Endothelial cell of umbilical vein (primary cell): ENCODE measurements at regions not wholly inside any gene's neighbourhood (a gene's known extent, or its start where the extent isn't known, plus 50 kb on each side); places are given as distances from the start of the nearest gene placed in this dataset.

ENCODE experiments used
- BruUV-seq: library from RNA; stranded (reverse); fragments of 400-500 nt; replicated peaks from 2 replicates; lab custom pipeline; 2021; lab: Mats Ljungman, UMichigan
- CTCF ChIA-PET: fragments of 300-600, 350-600 bp; sonication (Branson Sonifier 250); formaldehyde crosslinking; loops from one replicate; lab custom pipeline; 2021; ENCODE audit warnings: antibody characterized with exemption, inconsistent platforms; lab: Charles Lee
- POLR2A ChIA-PET: fragments of 300-600, 350-600 bp; sonication (Branson Sonifier 250); formaldehyde crosslinking; loops from one replicate; lab custom pipeline; 2021; ENCODE audit warnings: antibody characterized with exemption, inconsistent platforms; lab: Charles Lee
- DNase-seq: peaks from one replicate; pipeline ENCODE4 v3.0.0-alpha.2; 2011; ENCODE audit warnings: low read depth, low spot score
- FAIRE-seq: peaks from 2 replicates; lab custom pipeline; 2011; peaks lifted over from hg19 to GRCh38; lab: Jason Lieb, UNC
- H2AFZ ChIP-seq: 2 replicates; pipeline ENCODE4 v1.6.0; 2012; ENCODE audit warnings: low read depth, low read length, control low read depth, inconsistent platforms
- H3K27ac ChIP-seq: 2 replicates; pipeline ENCODE4 v1.5.1; 2011; ENCODE audit warnings: low read depth, mild to moderate bottlenecking, control low read depth, low read length, moderate library complexity; ENCODE audit not compliant: insufficient read depth
- H3K27me3 ChIP-seq, 2 experiments: 2 replicates each; pipeline versions ENCODE4 v1.6.0 to v1.6.1; 2011; ENCODE audit warnings: low read length in 2 of 2, mixed read lengths in 1 of 2; ENCODE audit not compliant: control insufficient read depth in 2 of 2, insufficient read depth in 2 of 2
- H3K36me3 ChIP-seq, 2 experiments: 2 replicates in 1 of 2; 3 replicates in 1 of 2; pipeline ENCODE4 v1.5.1; 2011; ENCODE audit warnings: low read length in 2 of 2, mild to moderate bottlenecking in 1 of 2, moderate library complexity in 1 of 2; ENCODE audit not compliant: control insufficient read depth in 2 of 2, insufficient read depth in 2 of 2; ENCODE audit errors: extremely low read depth in 1 of 2
- H3K4me1 ChIP-seq: 3 replicates; pipeline ENCODE4 v1.5.1; 2011; ENCODE audit warnings: mild to moderate bottlenecking, low read length; ENCODE audit not compliant: control insufficient read depth, insufficient read depth; ENCODE audit errors: extremely low read depth
- H3K4me2 ChIP-seq: 2 replicates; pipeline ENCODE4 v1.6.1; 2011; ENCODE audit warnings: low read length, control low read depth, mixed read lengths; ENCODE audit not compliant: insufficient read depth
- H3K4me3 ChIP-seq, 3 experiments: fragments of 200-600 bp in 1 of 3; sonication (generic), shearing (Covaris generic) in 1 of 3; replicated peaks in 1 of 3; 2 replicates each; pipeline ENCODE4 v1.5.1; 2011 to 2016; ENCODE audit warnings: control low read depth in 3 of 3, low read length in 3 of 3, mild to moderate bottlenecking in 2 of 3, inconsistent platforms in 1 of 3, low read depth in 1 of 3, moderate library complexity in 1 of 3; ENCODE audit not compliant: insufficient read depth in 1 of 3
- H3K79me2 ChIP-seq: 2 replicates; pipeline ENCODE4 v1.6.0; 2012; ENCODE audit warnings: low read length, inconsistent platforms; ENCODE audit not compliant: control insufficient read depth, insufficient read depth
- H3K9ac ChIP-seq: replicated peaks from 2 replicates; pipeline ENCODE3; 2011; ENCODE audit warnings: low read length, control low read depth; ENCODE audit not compliant: insufficient read depth; ENCODE audit errors: extremely low read depth
- H3K9me1 ChIP-seq: replicated peaks from 3 replicates; pipeline ENCODE4 v1.6.0; 2011; ENCODE audit warnings: mild to moderate bottlenecking, low read length; ENCODE audit not compliant: control insufficient read depth, insufficient read depth; ENCODE audit errors: extremely low read depth
- H3K9me3 ChIP-seq: replicated peaks from 2 replicates; pipeline ENCODE4 v1.5.1; 2012; ENCODE audit warnings: low read length, inconsistent platforms; ENCODE audit not compliant: control insufficient read depth, insufficient read depth
- H4K20me1 ChIP-seq: replicated peaks from 2 replicates; pipeline ENCODE3; 2011; ENCODE audit warnings: mild to moderate bottlenecking, low read length; ENCODE audit not compliant: control insufficient read depth, insufficient read depth; ENCODE audit errors: extremely low read depth
- CTCF ChIP-seq, 2 donors: IDR thresholded peaks; 1 replicate in 1 of 2; 2 replicates in 1 of 2; pipeline ENCODE4 v1.5.1; 2011; ENCODE audit warnings: low read length in 2 of 2, mild to moderate bottlenecking in 2 of 2, moderate library complexity in 2 of 2, control low read depth in 1 of 2, inconsistent platforms in 1 of 2, low read depth in 1 of 2; ENCODE audit not compliant: insufficient read depth in 1 of 2; ENCODE audit errors: extremely low read depth in 1 of 2
- EZH2 ChIP-seq: IDR thresholded peaks from 2 replicates; pipeline ENCODE4 v1.6.1; 2012; ENCODE audit warnings: borderline replicate concordance, low read depth, mild to moderate bottlenecking, moderate library complexity, low read length, inconsistent platforms; ENCODE audit not compliant: severe bottlenecking
- FOS ChIP-seq: IDR thresholded peaks from 2 replicates; pipeline ENCODE4 v1.6.1; 2011; ENCODE audit warnings: mild to moderate bottlenecking, low read length, moderate library complexity, borderline replicate concordance; ENCODE audit not compliant: insufficient read depth
- GATA2 ChIP-seq: IDR thresholded peaks from 2 replicates; pipeline ENCODE4 v1.7.0; 2011; ENCODE audit warnings: low read depth, mild to moderate bottlenecking, moderate library complexity, mixed read lengths, low read length; ENCODE audit not compliant: insufficient read length, insufficient read depth
- JUN ChIP-seq: IDR thresholded peaks from 2 replicates; pipeline ENCODE4 v1.6.1; 2011; ENCODE audit warnings: borderline replicate concordance, low read depth; ENCODE audit not compliant: insufficient read length, insufficient read depth
- MAX ChIP-seq: IDR thresholded peaks from 2 replicates; pipeline ENCODE4 v1.6.1; 2011; ENCODE audit not compliant: insufficient read depth, insufficient read length
- MYC ChIP-seq: IDR thresholded peaks from one replicate; pipeline ENCODE4 v1.6.1; 2011; ENCODE audit warnings: mild to moderate bottlenecking, low read depth, low read length
- POLR2A ChIP-seq: IDR thresholded peaks from 2 replicates; pipeline ENCODE4 v1.6.1; 2012; ENCODE audit warnings: low read depth, mild to moderate bottlenecking, control low read depth, low read length
- POLR2AphosphoS5 ChIP-seq: IDR thresholded peaks from 2 replicates; pipeline ENCODE4 v1.6.1; 2012; ENCODE audit warnings: low read depth, mild to moderate bottlenecking, control low read depth, low read length, moderate library complexity; ENCODE audit not compliant: insufficient read depth
- dilution Hi-C: fragments of 300-500 bp; cut with MboI; formaldehyde crosslinking; loops from one replicate; pipeline ENCODE4 v1.15.0; 2019; ENCODE audit warnings: low sequenced_read_pairs; ENCODE audit not compliant: extremely low pct_ligation_motif_present
- intact Hi-C: fragments of 100-400 bp; cut with micrococcal nuclease; formaldehyde crosslinking; loops from one replicate; pipeline ENCODE4 v1.10.0; 2022

GRCh38 chr9:85291266-85291665 is 450.5 kb downstream of the AGTPBP1 start:
- Histone ChIP-seq H3K36me3 (no peaks in the 10 kb centered on the region), H4K20me1 (no peaks in the 10 kb centered on the region), H3K27ac (no peak overlapping the region), H3K27me3 (no peaks in the 10 kb centered on the region), H3K4me1 (no peaks in the 10 kb centered on the region), H3K9me3 (no peaks in the 10 kb centered on the region), H3K79me2 (no peaks in the 10 kb centered on the region), H2AFZ (no peak overlapping the region), H3K4me2 (no peak overlapping the region), H3K9me1 (no peaks in the 10 kb centered on the region), H3K4me3 (no peak overlapping the region), H3K9ac (no peak overlapping the region)
- DNase-seq: no peak
- intact Hi-C loops (no loop called here), dilution Hi-C loops (no loop called here)
- ChIA-PET POLR2A (no interaction called here), CTCF (no interaction called here)
- BruUV-seq: no TSS peak
- no peak for FAIRE-seq
- TF ChIP-seq JUN (no peak), MAX (no peak), GATA2 (no peak), POLR2A (no peak), CTCF (IDR thresholded peaks at IDR 0.05; ENCODE audit: extremely low read depth in 1 of 2, insufficient read depth in 1 of 2, low read depth in 1 of 2, low read length in 2 of 2) (no peak), POLR2AphosphoS5 (no peak), MYC (no peak), FOS (no peak), EZH2 (no peak)
